Stomach (tissue), 8 donors: ENCODE measurements at regions not wholly inside any gene's neighbourhood (a gene's known extent, or its start where the extent isn't known, plus 50 kb on each side); places are given as distances from the start of the nearest gene placed in this dataset.
A peak's percentile ranks its signal among the peaks of the same experiment; 100 is the strongest.

Experiments used
- DNase-seq, 2 donors: peaks; one replicate each; pipeline versions ENCODE4 v3.0.0 to v3.0.0-alpha.2; 2013 to 2019
- H3K27ac ChIP-seq, 5 donors: fragments of 200-600 bp in 4 of 5; sonication (generic) in 4 of 5; one replicate each; pipeline ENCODE4 v1.5.1; 2013 to 2019; ENCODE audit warnings: mild to moderate bottlenecking in 1 of 5, moderate library complexity in 1 of 5
- H3K27me3 ChIP-seq, 3 donors: fragments of 200-600 bp; sonication (generic); one replicate each; pipeline ENCODE4 v1.5.1; 2017 to 2019; ENCODE audit warnings: mixed run types in 1 of 3
- H3K36me3 ChIP-seq, 4 donors: fragments of 200-600 bp; sonication (generic); 1 replicate in 3 of 4; 2 replicates in 1 of 4; pipeline ENCODE4 v1.5.1; 2016 to 2019
- H3K4me1 ChIP-seq, 4 donors: fragments of 200-600 bp; sonication (generic); one replicate each; pipeline ENCODE4 v1.5.1; 2016 to 2019
- H3K4me3 ChIP-seq, 4 donors: fragments of 200-600 bp; sonication (generic) in 3 of 4; one replicate each; pipeline ENCODE4 v1.5.1; 2016 to 2019; ENCODE audit warnings: mild to moderate bottlenecking in 1 of 4
- H3K9me3 ChIP-seq, 4 donors: fragments of 200-600 bp; sonication (generic); one replicate each; pipeline ENCODE4 v1.5.1; 2016 to 2019
- EP300 ChIP-seq: sonication (generic); formaldehyde crosslinking; IDR thresholded peaks from one replicate; pipeline ENCODE4 v1.6.1; 2017; ENCODE audit warnings: antibody characterized with exemption
- POLR2A ChIP-seq, 4 donors: fragments of 450-650 bp; IDR thresholded peaks; one replicate each; pipeline ENCODE4 v1.6.1; 2016; ENCODE audit warnings: antibody characterized with exemption in 4 of 4, control low read depth in 2 of 4, mild to moderate bottlenecking in 1 of 4, moderate library complexity in 1 of 4
- POLR2AphosphoS5 ChIP-seq, 3 donors: sonication (generic); formaldehyde crosslinking; IDR thresholded peaks; one replicate each; pipeline ENCODE4 v1.6.1; 2016; ENCODE audit warnings: antibody characterized with exemption in 3 of 3
- WGBS, 5 donors: extraction: QIAGEN DNeasy Blood & Tissue Kit in 3 of 5; methylation state at CpG; one replicate each; pipeline versions ENCODE4 v1.1.5 to v1.1.7; 2013 to 2018; 5-methylcytosine and 5-hydroxymethylcytosine counted together
- intact Hi-C: fragments of 100-400 bp; cut with DNase I; formaldehyde crosslinking; loops from one replicate; pipeline ENCODE4 v1.15.1; 2023; ENCODE audit warnings: low total_unique reads
- TF ChIP-seq, protein P1 (sequence below), 7 experiments: fragments of 450-650 bp in 4 of 7; fragments of 200-600 bp in 3 of 7; sonication (generic) in 3 of 7; IDR thresholded peaks; one replicate each; pipeline ENCODE4 v1.5.1; 2016 to 2019; ENCODE audit warnings: antibody characterized with exemption in 7 of 7, control low read depth in 2 of 7, mild to moderate bottlenecking in 1 of 7
- donor health status: healthy with polysubstance abuse.
- donor health status: Bipolar disorder and iron deficiency.
- donor health status: healthy.

DNA sequence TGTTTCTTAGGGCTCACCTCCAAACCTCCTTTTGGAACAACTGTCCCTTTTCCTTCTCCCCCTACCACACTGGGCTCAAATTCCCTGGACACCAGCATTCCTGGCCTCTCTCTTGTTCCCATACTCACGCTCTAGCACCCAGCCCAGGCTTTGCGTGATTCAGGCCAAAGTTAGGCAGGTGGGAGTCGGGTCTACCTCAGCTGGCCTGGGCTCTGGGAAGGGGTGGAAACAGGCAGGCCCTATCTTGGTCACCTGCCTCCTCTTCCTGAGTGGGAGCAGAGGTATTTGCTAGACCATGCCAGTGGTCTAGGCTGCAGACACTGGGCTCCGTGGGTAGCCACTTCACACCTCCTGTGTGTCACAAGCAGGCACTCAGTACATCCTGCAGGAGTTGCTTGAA lies 211.1 kb upstream of the MAMLD1 start:
- Histone ChIP-seq H3K9me3 (no peaks in the 10 kb centered on the region), H3K27ac (no peak overlapping the region), H3K36me3 (no peaks in the 10 kb centered on the region), H3K4me1 (peaks cover 0 to 8% (median 0%) of the 10 kb centered on the region in 4 donors), H3K27me3 (no peaks in the 10 kb centered on the region), H3K4me3 (no peak overlapping the region)
- no peak for TF ChIP-seq POLR2AphosphoS5 (IDR thresholded peaks at IDR 0.05)
- TF ChIP-seq POLR2A (IDR thresholded peaks at IDR 0.05): no peak
- no peak for TF ChIP-seq EP300
- TF ChIP-seq, protein P1, sequence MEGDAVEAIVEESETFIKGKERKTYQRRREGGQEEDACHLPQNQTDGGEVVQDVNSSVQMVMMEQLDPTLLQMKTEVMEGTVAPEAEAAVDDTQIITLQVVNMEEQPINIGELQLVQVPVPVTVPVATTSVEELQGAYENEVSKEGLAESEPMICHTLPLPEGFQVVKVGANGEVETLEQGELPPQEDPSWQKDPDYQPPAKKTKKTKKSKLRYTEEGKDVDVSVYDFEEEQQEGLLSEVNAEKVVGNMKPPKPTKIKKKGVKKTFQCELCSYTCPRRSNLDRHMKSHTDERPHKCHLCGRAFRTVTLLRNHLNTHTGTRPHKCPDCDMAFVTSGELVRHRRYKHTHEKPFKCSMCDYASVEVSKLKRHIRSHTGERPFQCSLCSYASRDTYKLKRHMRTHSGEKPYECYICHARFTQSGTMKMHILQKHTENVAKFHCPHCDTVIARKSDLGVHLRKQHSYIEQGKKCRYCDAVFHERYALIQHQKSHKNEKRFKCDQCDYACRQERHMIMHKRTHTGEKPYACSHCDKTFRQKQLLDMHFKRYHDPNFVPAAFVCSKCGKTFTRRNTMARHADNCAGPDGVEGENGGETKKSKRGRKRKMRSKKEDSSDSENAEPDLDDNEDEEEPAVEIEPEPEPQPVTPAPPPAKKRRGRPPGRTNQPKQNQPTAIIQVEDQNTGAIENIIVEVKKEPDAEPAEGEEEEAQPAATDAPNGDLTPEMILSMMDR (IDR thresholded peaks at IDR 0.05): no peak
- intact Hi-C loops: no loop called here
- 67 to 96% (median 88%) methylated on average over 4 of the region's 4 CpGs; no CpG with 5 or more reads in 1 of the 5 donors for WGBS, 5 donors
- DNase-seq: no peak

DNA sequence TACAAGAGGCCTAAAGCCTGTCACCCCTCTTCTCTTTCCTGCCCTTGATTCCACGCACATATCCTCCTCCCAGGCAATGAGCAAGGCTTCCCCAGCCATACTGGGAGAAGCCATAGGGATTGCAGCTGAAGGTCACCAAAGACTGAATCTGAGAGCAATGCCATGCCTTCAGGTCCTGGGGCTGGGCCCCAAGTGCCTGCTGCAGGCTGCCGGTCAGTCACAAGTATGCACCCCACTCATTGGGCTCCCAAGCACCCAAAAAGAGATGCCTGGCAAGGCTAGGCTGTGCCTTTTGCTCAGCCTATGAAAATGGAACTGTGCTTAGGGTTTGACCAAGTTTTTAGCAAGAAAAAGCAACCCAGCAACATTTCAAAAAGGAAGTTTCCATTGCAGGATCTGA lies 210.6 kb upstream of the MAMLD1 start:
- 86 to 100% (median 97%) methylated on average over 1 to 2 of the region's 2 CpGs for WGBS, 5 donors
- no peak for DNase-seq
- Histone ChIP-seq H3K4me3 (no peak overlapping the region), H3K36me3 (no peaks in the 10 kb centered on the region), H3K27ac (no peak overlapping the region), H3K4me1 (peaks cover 0 to 8% (median 0%) of the 10 kb centered on the region in 4 donors), H3K27me3 (no peaks in the 10 kb centered on the region), H3K9me3 (no peaks in the 10 kb centered on the region)
- TF ChIP-seq, protein P1 (IDR thresholded peaks at IDR 0.05): no peak
- TF ChIP-seq EP300 (no peak), POLR2A (IDR thresholded peaks at IDR 0.05) (no peak), POLR2AphosphoS5 (IDR thresholded peaks at IDR 0.05) (no peak)
- intact Hi-C loops: no loop called here

DNA sequence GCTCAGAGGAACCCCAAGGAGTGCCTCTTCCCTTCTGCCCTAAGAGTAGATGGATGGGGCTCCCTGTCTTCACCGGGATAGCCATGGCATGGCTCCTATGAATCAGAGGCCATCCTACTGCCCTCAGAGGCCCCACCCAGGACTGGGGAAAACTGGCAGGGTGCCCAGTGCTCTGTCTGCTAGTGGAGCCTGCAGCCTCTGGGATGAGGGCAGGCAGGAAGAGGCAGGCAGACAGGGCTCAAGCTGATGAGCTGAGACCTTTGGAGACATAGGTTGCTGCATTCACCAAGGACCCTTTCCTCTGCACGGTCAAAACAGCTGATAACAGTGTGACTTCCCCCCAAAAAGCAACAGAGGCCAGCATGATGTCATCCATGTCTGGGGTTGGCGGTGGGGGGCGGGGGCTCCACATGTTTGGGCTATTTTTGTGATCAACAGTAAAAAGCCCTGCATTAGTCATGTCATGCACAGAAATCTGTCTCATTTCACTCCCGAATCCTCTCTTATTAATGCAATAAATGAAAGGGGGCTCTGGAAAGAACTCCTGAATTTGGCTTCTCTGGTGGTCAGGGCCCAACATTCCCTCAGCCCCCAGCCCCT lies 207.6 kb upstream of the MAMLD1 start:
- Histone ChIP-seq H3K27me3 (no peaks in the 10 kb centered on the region), H3K4me1 (peaks cover 0 to 8% (median 0%) of the 10 kb centered on the region in 4 donors), H3K4me3 (no peak overlapping the region), H3K36me3 (no peaks in the 10 kb centered on the region), H3K9me3 (no peaks in the 10 kb centered on the region), H3K27ac (no peak overlapping the region)
- peak in 1 of 2 donors; percentile 48 for DNase-seq
- intact Hi-C loops: no loop called here
- TF ChIP-seq, protein P1 (IDR thresholded peaks at IDR 0.05): no peak
- TF ChIP-seq EP300 (no peak), POLR2AphosphoS5 (IDR thresholded peaks at IDR 0.05) (no peak), POLR2A (IDR thresholded peaks at IDR 0.05) (no peak)
- WGBS, 5 donors: 40 to 62% (median 53%) methylated on average over 4 to 5 of the region's 5 CpGs

- 75 to 100% (median 84%) methylated on average over 4 of the region's 4 CpGs for WGBS, 5 donors
- intact Hi-C loops: no loop called here
These were observed 206.5 kb upstream of the MAMLD1 start for GRCh38 chrX:150156615-150157014.

More at GRCh38 chrX:150156615-150157014, 206.5 kb upstream of the MAMLD1 start:
- H3K36me3 ChIP-seq: no peaks in the 10 kb centered on the region
- no peaks in the 10 kb centered on the region for H3K9me3 ChIP-seq
- no peaks in the 10 kb centered on the region for H3K27me3 ChIP-seq
- no peak overlapping the region for H3K27ac ChIP-seq
- no peak for DNase-seq
- TF ChIP-seq POLR2A (IDR thresholded peaks at IDR 0.05) (no peak), POLR2AphosphoS5 (IDR thresholded peaks at IDR 0.05) (no peak), EP300 (no peak)
- TF ChIP-seq, protein P1 (IDR thresholded peaks at IDR 0.05): no peak
- no peak overlapping the region for H3K4me3 ChIP-seq
- H3K4me1 ChIP-seq: peaks cover 0 to 8% (median 0%) of the 10 kb centered on the region in 4 donors
